ENCODE measurements at regions not wholly inside any gene's neighbourhood (a gene's known extent, or its start where the extent isn't known, plus 50 kb on each side); places are given as distances from the start of the nearest gene placed in this dataset.

GRCh38 chr5:124843596-124843899 is 97.1 kb upstream of the ZNF608 start:
- POLR2A ChIA-PET = no interaction called here
- CTCF ChIA-PET = no interaction called here
- no peak for TF ChIP-seq CTCF (IDR thresholded peaks at IDR 0.05; ENCODE audit: insufficient read depth, low read length, missing control alignments)
- no peak for DNase-seq (ENCODE audit: low read depth, low spot score)
- H3K4me3 ChIP-seq (ENCODE audit: low read depth, low read length) = no peak overlapping the region

GRCh38 chr5:124844371-124844920 is 98.0 kb upstream of the ZNF608 start:
- ChIA-PET CTCF (no interaction called here), POLR2A (no interaction called here)
- no peak overlapping the region for H3K4me3 ChIP-seq (ENCODE audit: low read depth, low read length)
- TF ChIP-seq CTCF (IDR thresholded peaks at IDR 0.05; ENCODE audit: insufficient read depth, low read length, missing control alignments) = no peak
- no peak for DNase-seq (ENCODE audit: low read depth, low spot score)

GRCh38 chr5:124847907-124848306 is 101.5 kb upstream of the ZNF608 start:
- DNase-seq (ENCODE audit: low read depth, low spot score) = no peak
- TF ChIP-seq CTCF (IDR thresholded peaks at IDR 0.05; ENCODE audit: insufficient read depth, low read length, missing control alignments) = no peak
- CTCF ChIA-PET = no interaction called here
- POLR2A ChIA-PET = no interaction called here
- no peak overlapping the region for H3K4me3 ChIP-seq (ENCODE audit: low read depth, low read length)

- no peak for DNase-seq (ENCODE audit: low read depth, low spot score)
- TF ChIP-seq CTCF (IDR thresholded peaks at IDR 0.05; ENCODE audit: insufficient read depth, low read length, missing control alignments) = no peak
- ChIA-PET CTCF (no interaction called here), POLR2A (no interaction called here)
- H3K4me3 ChIP-seq (ENCODE audit: low read depth, low read length) = no peak overlapping the region
These were observed 103.3 kb upstream of the ZNF608 start for GRCh38 chr5:124849774-124850173.

GRCh38 chr5:124856726-124857125 is 110.3 kb upstream of the ZNF608 start:
- ChIA-PET CTCF (no interaction called here), POLR2A (no interaction called here)
- no peak for DNase-seq (ENCODE audit: low read depth, low spot score)
- no peak for TF ChIP-seq CTCF (IDR thresholded peaks at IDR 0.05; ENCODE audit: insufficient read depth, low read length, missing control alignments)
- no peak overlapping the region for H3K4me3 ChIP-seq (ENCODE audit: low read depth, low read length)

GRCh38 chr5:124858612-124859011 is 112.2 kb upstream of the ZNF608 start:
- POLR2A ChIA-PET = interaction anchor here (0.6 to 1.0 kb wide), 2 partner anchors 9 to 99 kb away, joined by 3 read pairs; no protein-coding TSS in a partner anchor
- no peak overlapping the region for H3K4me3 ChIP-seq (ENCODE audit: low read depth, low read length)
- DNase-seq (ENCODE audit: low read depth, low spot score) = no peak
- CTCF ChIA-PET = interaction anchor here (0.9 kb wide), 1 partner anchor 1481 kb away, joined by 3 read pairs; no protein-coding TSS in a partner anchor
- no peak for TF ChIP-seq CTCF (IDR thresholded peaks at IDR 0.05; ENCODE audit: insufficient read depth, low read length, missing control alignments)
